ENCODE measurements at regions not wholly inside any gene's neighbourhood (a gene's known extent, or its start where the extent isn't known, plus 50 kb on each side); places are given as distances from the start of the nearest gene placed in this dataset.

GRCh38 chr14:80379035-80379434 is 167.7 kb upstream of the DIO2 start:
- TF ChIP-seq EZH2 (IDR thresholded peaks at IDR 0.05; ENCODE audit: insufficient read depth, poor library complexity, severe bottlenecking): no peak
- TF ChIP-seq EZH2phosphoT487 (IDR thresholded peaks at IDR 0.05; ENCODE audit: insufficient read depth, low read depth): no peak
